Uterus (tissue), 3 donors: ENCODE measurements at regions not wholly inside any gene's neighbourhood (a gene's known extent, or its start where the extent isn't known, plus 50 kb on each side); places are given as distances from the start of the nearest gene placed in this dataset.

Source experiments
- DNase-seq, 2 donors: peaks; one replicate each; pipeline ENCODE4 v3.0.0-alpha.2; 2019 to 2020
- H3K27ac ChIP-seq, 2 donors: fragments of 200-600 bp; sonication (generic); 1 replicate in 1 of 2; 2 replicates in 1 of 2; pipeline ENCODE4 v1.5.1; 2016 to 2018
- H3K27me3 ChIP-seq, 2 donors: fragments of 200-600 bp; sonication (generic); one replicate each; pipeline ENCODE4 v1.5.1; 2018 to 2019; ENCODE audit warnings: control low read depth in 1 of 2
- H3K36me3 ChIP-seq, 2 donors: fragments of 200-600 bp; sonication (generic); one replicate each; pipeline ENCODE4 v1.5.1; 2019; ENCODE audit warnings: control low read depth in 1 of 2
- H3K4me1 ChIP-seq, 2 donors: fragments of 200-600 bp; sonication (generic); one replicate each; pipeline ENCODE4 v1.5.1; 2018 to 2019; ENCODE audit warnings: control low read depth in 1 of 2
- H3K4me3 ChIP-seq, 2 donors: fragments of 200-600 bp; sonication (generic); 1 replicate in 1 of 2; 2 replicates in 1 of 2; pipeline ENCODE4 v1.5.1; 2018 to 2019; ENCODE audit warnings: mild to moderate bottlenecking in 1 of 2
- H3K9me3 ChIP-seq, 2 donors: fragments of 200-600 bp; sonication (generic); one replicate each; pipeline ENCODE4 v1.5.1; 2019; ENCODE audit warnings: control low read depth in 1 of 2
- CTCF ChIP-seq, 4 experiments: fragments of 200-600 bp in 2 of 4; fragments of 450-650 bp in 2 of 4; sonication (generic) in 2 of 4; IDR thresholded peaks; one replicate each; pipeline ENCODE4 v1.5.1; 2016 to 2019; ENCODE audit warnings: antibody characterized with exemption in 4 of 4, mild to moderate bottlenecking in 2 of 4, moderate library complexity in 1 of 4
- POLR2A ChIP-seq, 2 donors: fragments of 450-650 bp; IDR thresholded peaks; one replicate each; pipeline ENCODE4 v1.6.1; 2016; ENCODE audit warnings: antibody characterized with exemption in 2 of 2, mild to moderate bottlenecking in 1 of 2, moderate library complexity in 1 of 2
- intact Hi-C: fragments of 100-400 bp; cut with DNase I; formaldehyde crosslinking; loops from one replicate; pipeline ENCODE4 v1.15.1; 2023; ENCODE audit warnings: low total_unique reads
- donor health status: DM: yes; HTN: yes; CAD: no.

GRCh38 chr14:104348741-104349140, 210.4 kb downstream of the KIF26A start:
- Histone ChIP-seq H3K4me1 (no peaks in the 10 kb centered on the region), H3K36me3 (no peaks in the 10 kb centered on the region), H3K27ac (no peak overlapping the region), H3K4me3 (no peak overlapping the region), H3K9me3 (no peaks in the 10 kb centered on the region), H3K27me3 (no peaks in the 10 kb centered on the region)
- DNase-seq = peak in 1 of 2 donors; percentile 3
- intact Hi-C loops = no loop called here
- TF ChIP-seq POLR2A (IDR thresholded peaks at IDR 0.05) = no peak
- TF ChIP-seq CTCF (IDR thresholded peaks at IDR 0.05) = no peak

DNA sequence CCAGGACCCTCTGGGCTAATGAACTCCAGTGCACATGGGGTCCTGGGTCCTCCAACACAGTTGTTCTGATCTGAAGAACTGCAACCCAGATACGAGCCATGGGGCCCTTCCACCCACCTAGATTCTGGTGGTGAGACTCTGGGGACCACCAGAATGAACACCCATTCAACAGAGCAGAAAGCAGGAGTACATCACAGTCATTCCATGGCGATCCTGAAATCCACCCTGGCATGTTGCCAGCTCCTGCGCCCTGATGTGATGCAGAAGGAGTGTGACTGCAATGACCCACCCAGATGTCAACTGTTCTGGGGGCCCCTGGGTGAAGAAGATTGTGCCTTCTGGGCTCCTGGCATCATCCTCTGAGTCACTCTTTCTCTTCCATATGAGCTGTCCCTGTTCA, 211.6 kb downstream of the KIF26A start:
- Histone ChIP-seq H3K27ac (no peak overlapping the region), H3K4me3 (no peak overlapping the region), H3K27me3 (no peaks in the 10 kb centered on the region), H3K36me3 (no peaks in the 10 kb centered on the region), H3K9me3 (no peaks in the 10 kb centered on the region), H3K4me1 (no peaks in the 10 kb centered on the region)
- DNase-seq = peak; percentile 2 to 10
- TF ChIP-seq CTCF (IDR thresholded peaks at IDR 0.05) (no peak), POLR2A (IDR thresholded peaks at IDR 0.05) (no peak)
- intact Hi-C loops = no loop called here

DNA sequence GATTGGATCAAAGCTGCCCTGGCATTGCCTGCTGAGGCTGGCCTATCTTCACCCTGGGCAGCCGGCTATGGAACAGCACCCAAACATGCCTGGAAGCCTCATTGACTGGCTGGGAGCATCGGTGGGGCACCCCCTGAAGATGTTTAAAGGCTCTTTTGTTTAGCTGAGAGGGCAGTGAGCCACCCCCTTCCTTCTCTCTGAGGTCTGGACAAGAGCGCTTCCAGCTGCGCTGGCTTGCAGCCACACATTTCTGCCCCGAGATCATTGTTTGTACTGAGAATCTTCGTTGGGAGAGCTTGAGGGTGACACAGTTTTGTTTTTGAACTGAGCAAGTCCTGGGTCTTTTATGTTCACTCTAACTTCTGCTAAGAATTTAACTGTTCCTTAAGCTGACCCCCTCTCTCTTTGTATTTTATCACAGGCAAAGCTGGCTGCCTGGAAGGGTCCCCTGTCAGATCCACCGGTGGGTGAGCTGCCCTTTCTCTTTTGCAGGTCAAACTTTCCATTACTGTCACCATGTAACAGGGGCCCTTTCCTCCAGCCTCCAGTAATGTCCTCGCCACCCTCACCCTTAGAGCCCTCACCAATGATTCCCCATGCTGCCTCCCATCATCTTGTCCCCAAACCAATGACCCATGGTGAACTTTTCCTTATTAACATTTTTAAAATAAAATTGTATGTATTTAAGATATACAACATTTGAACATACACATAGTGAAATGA, 212.2 kb downstream of the KIF26A start:
- intact Hi-C loops = no loop called here

GRCh38 chr14:104351849-104352492, 213.6 kb downstream of the KIF26A start:
- no peak overlapping the region for H3K4me3 ChIP-seq

More for the DNA sequence above, 212.2 kb downstream of the KIF26A start:
- no peaks in the 10 kb centered on the region for H3K27me3 ChIP-seq
- H3K4me3 ChIP-seq = no peak overlapping the region
- no peak overlapping the region for H3K27ac ChIP-seq
- no peaks in the 10 kb centered on the region for H3K36me3 ChIP-seq
- peak; percentile 5 to 13 for DNase-seq
- no peaks in the 10 kb centered on the region for H3K9me3 ChIP-seq
- no peak for TF ChIP-seq POLR2A (IDR thresholded peaks at IDR 0.05)
- TF ChIP-seq CTCF (IDR thresholded peaks at IDR 0.05) = no peak
- H3K4me1 ChIP-seq = no peaks in the 10 kb centered on the region

More at GRCh38 chr14:104351849-104352492, 213.6 kb downstream of the KIF26A start:
- Histone ChIP-seq H3K9me3 (no peaks in the 10 kb centered on the region), H3K27ac (no peak overlapping the region), H3K27me3 (no peaks in the 10 kb centered on the region), H3K36me3 (no peaks in the 10 kb centered on the region), H3K4me1 (no peaks in the 10 kb centered on the region)
- no peak for TF ChIP-seq POLR2A (IDR thresholded peaks at IDR 0.05)
- no peak for TF ChIP-seq CTCF (IDR thresholded peaks at IDR 0.05)
- DNase-seq = no peak
- intact Hi-C loops = no loop called here
